HepG2 (cell line): ENCODE measurements at regions not wholly inside any gene's neighbourhood (a gene's known extent, or its start where the extent isn't known, plus 50 kb on each side); places are given as distances from the start of the nearest gene placed in this dataset.
A peak's percentile ranks its signal among the peaks of the same experiment; 100 is the strongest.

Source experiments
- ASH2L ChIP-seq: fragments of 300-600, 200-600 bp; sonication (generic); IDR thresholded peaks from 2 replicates; pipeline ENCODE4 v1.7.0; 2017; ENCODE audit warnings: low read depth, mild to moderate bottlenecking, moderate library complexity, mixed read lengths, low read length; ENCODE audit not compliant: insufficient read length
- ATF3 ChIP-seq: sonication (generic); formaldehyde crosslinking; IDR thresholded peaks from 2 replicates; pipeline ENCODE4 v1.4.0; 2020; ENCODE audit warnings: missing genetic modification reagents
- CBFB ChIP-seq: sonication (generic); formaldehyde crosslinking; IDR thresholded peaks from 2 replicates; pipeline ENCODE4 v1.4.0; 2020; ENCODE audit warnings: missing genetic modification reagents
- HDAC1 ChIP-seq: sonication (generic); formaldehyde crosslinking; IDR thresholded peaks from 2 replicates; pipeline ENCODE4 v1.5.1; 2020; ENCODE audit warnings: mild to moderate bottlenecking, missing genetic modification reagents
- HMG20A ChIP-seq: IDR thresholded peaks from 2 replicates; pipeline ENCODE4 v1.6.1; 2016; ENCODE audit warnings: borderline replicate concordance
- HOXA3 ChIP-seq: sonication (generic); formaldehyde crosslinking; IDR thresholded peaks from 2 replicates; pipeline ENCODE4 v1.5.0; 2020; ENCODE audit warnings: missing genetic modification reagents
- KAT7 ChIP-seq: IDR thresholded peaks from 2 replicates; pipeline ENCODE4 v1.6.1; 2018; ENCODE audit warnings: borderline replicate concordance, missing compliant biosample characterization
- MXD3 ChIP-seq: IDR thresholded peaks from 2 replicates; pipeline ENCODE4 v1.6.1; 2016; ENCODE audit warnings: mild to moderate bottlenecking, missing biosample characterization, missing genetic modification reagents
- PITX1 ChIP-seq: sonication (generic); formaldehyde crosslinking; IDR thresholded peaks from 2 replicates; pipeline ENCODE4 v1.5.1; 2020; ENCODE audit warnings: mild to moderate bottlenecking, missing genetic modification reagents
- SSRP1 ChIP-seq: IDR thresholded peaks from 2 replicates; pipeline ENCODE4 v1.6.1; 2016; ENCODE audit warnings: control low read depth
- STAG1 ChIP-seq: sonication (generic); formaldehyde crosslinking; IDR thresholded peaks from 2 replicates; pipeline ENCODE4 v1.4.0; 2020; ENCODE audit warnings: missing genetic modification reagents
- TFAP4 ChIP-seq: sonication (generic); IDR thresholded peaks from 2 replicates; pipeline ENCODE4 v1.6.1; 2016; ENCODE audit warnings: low read depth, borderline replicate concordance
- TOE1 ChIP-seq: sonication (generic); formaldehyde crosslinking; IDR thresholded peaks from 2 replicates; pipeline ENCODE4 v1.4.0; 2020; ENCODE audit warnings: mild to moderate bottlenecking, missing genetic modification reagents
- ZBTB42 ChIP-seq: sonication (generic); formaldehyde crosslinking; IDR thresholded peaks from 2 replicates; pipeline ENCODE4 v1.5.0; 2020; ENCODE audit warnings: mild to moderate bottlenecking, missing genetic modification reagents
- TF ChIP-seq, protein P1 (sequence below): sonication (generic); formaldehyde crosslinking; IDR thresholded peaks from 2 replicates; pipeline ENCODE4 v1.5.1; 2020; ENCODE audit warnings: mild to moderate bottlenecking, missing genetic modification reagents, moderate library complexity
- TF ChIP-seq, protein P2 (sequence below): IDR thresholded peaks from 2 replicates; pipeline ENCODE4 v1.6.1; 2016
- TF ChIP-seq, protein P3 (sequence below): sonication (generic); formaldehyde crosslinking; IDR thresholded peaks from 2 replicates; pipeline ENCODE4 v1.4.0; 2020; ENCODE audit warnings: mild to moderate bottlenecking, missing genetic modification reagents, borderline replicate concordance

DNA sequence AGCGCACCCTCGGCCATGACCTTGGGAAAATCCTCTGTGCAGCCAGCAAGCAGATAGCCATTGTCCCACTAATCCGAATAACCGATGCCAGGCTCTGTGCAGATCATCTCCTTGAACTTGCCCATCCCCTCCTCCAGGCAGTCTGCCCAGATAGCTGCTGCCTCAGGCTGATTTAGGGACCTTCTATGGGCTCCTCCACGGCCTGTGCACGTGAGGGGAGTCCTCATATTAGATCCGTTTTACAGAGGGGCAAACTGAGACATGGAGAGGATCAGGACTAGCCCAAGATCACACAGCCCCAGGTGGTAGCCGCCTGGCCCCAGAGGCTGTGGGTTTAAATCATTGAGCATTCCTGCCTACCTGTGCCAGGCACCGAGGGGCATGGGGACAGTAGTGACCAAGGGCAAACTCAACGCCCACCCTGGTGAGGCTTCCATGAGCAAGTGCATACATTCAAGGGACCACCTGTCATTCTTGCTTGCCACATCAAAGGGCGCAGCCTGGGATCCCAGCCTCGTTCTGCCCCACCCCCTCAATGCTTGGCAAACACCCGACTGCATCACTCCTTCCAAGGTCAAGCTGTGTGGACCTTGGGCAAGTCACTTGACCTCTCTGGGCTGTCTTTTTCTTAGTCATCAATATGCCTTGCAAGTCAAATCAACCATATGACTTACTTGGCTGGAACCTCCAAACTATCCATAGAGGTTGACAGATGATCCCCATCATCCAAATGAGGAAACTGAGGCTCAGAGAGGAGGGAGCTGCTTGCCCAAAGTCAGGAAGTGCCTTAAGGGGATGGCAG is 131.6 kb downstream of the MN1 start (continued):
- TF ChIP-seq ASH2L (peak; percentile 57), TFAP4 (peak; percentile 27; the same call in 1 of the 2 replicates), ATF3 (CRISPR knock-in tag) (peak; percentile 40; the same call in 1 of the 2 replicates), SSRP1 (CRISPR knock-in tag) (peak; percentile 65; the same call in 1 of the 2 replicates), HMG20A (CRISPR knock-in tag) (no peak; the same call in 1 of the 2 replicates), CBFB (CRISPR knock-in tag) (peak; percentile 98), ZBTB42 (CRISPR knock-in tag) (no peak), TOE1 (CRISPR knock-in tag) (no peak), KAT7 (no peak), HOXA3 (CRISPR knock-in tag) (peak; percentile 23; the same call in 1 of the 2 replicates), HDAC1 (CRISPR knock-in tag) (peak; percentile 9; the same call in 1 of the 2 replicates), PITX1 (peak; percentile 3; the same call in 1 of the 2 replicates), STAG1 (CRISPR knock-in tag) (no peak), MXD3 (CRISPR knock-in tag) (no peak)
- TF ChIP-seq, protein P1, sequence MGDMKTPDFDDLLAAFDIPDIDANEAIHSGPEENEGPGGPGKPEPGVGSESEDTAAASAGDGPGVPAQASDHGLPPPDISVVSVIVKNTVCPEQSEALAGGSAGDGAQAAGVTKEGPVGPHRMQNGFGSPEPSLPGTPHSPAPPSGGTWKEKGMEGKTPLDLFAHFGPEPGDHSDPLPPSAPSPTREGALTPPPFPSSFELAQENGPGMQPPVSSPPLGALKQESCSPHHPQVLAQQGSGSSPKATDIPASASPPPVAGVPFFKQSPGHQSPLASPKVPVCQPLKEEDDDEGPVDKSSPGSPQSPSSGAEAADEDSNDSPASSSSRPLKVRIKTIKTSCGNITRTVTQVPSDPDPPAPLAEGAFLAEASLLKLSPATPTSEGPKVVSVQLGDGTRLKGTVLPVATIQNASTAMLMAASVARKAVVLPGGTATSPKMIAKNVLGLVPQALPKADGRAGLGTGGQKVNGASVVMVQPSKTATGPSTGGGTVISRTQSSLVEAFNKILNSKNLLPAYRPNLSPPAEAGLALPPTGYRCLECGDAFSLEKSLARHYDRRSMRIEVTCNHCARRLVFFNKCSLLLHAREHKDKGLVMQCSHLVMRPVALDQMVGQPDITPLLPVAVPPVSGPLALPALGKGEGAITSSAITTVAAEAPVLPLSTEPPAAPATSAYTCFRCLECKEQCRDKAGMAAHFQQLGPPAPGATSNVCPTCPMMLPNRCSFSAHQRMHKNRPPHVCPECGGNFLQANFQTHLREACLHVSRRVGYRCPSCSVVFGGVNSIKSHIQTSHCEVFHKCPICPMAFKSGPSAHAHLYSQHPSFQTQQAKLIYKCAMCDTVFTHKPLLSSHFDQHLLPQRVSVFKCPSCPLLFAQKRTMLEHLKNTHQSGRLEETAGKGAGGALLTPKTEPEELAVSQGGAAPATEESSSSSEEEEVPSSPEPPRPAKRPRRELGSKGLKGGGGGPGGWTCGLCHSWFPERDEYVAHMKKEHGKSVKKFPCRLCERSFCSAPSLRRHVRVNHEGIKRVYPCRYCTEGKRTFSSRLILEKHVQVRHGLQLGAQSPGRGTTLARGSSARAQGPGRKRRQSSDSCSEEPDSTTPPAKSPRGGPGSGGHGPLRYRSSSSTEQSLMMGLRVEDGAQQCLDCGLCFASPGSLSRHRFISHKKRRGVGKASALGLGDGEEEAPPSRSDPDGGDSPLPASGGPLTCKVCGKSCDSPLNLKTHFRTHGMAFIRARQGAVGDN (CRISPR knock-in tag) = 0 out of 2 replicates have a peak, but pooled peaks have one; percentile 36
- TF ChIP-seq, protein P2, sequence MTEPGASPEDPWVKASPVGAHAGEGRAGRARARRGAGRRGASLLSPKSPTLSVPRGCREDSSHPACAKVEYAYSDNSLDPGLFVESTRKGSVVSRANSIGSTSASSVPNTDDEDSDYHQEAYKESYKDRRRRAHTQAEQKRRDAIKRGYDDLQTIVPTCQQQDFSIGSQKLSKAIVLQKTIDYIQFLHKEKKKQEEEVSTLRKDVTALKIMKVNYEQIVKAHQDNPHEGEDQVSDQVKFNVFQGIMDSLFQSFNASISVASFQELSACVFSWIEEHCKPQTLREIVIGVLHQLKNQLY (CRISPR knock-in tag) = no peak
- TF ChIP-seq, protein P3, sequence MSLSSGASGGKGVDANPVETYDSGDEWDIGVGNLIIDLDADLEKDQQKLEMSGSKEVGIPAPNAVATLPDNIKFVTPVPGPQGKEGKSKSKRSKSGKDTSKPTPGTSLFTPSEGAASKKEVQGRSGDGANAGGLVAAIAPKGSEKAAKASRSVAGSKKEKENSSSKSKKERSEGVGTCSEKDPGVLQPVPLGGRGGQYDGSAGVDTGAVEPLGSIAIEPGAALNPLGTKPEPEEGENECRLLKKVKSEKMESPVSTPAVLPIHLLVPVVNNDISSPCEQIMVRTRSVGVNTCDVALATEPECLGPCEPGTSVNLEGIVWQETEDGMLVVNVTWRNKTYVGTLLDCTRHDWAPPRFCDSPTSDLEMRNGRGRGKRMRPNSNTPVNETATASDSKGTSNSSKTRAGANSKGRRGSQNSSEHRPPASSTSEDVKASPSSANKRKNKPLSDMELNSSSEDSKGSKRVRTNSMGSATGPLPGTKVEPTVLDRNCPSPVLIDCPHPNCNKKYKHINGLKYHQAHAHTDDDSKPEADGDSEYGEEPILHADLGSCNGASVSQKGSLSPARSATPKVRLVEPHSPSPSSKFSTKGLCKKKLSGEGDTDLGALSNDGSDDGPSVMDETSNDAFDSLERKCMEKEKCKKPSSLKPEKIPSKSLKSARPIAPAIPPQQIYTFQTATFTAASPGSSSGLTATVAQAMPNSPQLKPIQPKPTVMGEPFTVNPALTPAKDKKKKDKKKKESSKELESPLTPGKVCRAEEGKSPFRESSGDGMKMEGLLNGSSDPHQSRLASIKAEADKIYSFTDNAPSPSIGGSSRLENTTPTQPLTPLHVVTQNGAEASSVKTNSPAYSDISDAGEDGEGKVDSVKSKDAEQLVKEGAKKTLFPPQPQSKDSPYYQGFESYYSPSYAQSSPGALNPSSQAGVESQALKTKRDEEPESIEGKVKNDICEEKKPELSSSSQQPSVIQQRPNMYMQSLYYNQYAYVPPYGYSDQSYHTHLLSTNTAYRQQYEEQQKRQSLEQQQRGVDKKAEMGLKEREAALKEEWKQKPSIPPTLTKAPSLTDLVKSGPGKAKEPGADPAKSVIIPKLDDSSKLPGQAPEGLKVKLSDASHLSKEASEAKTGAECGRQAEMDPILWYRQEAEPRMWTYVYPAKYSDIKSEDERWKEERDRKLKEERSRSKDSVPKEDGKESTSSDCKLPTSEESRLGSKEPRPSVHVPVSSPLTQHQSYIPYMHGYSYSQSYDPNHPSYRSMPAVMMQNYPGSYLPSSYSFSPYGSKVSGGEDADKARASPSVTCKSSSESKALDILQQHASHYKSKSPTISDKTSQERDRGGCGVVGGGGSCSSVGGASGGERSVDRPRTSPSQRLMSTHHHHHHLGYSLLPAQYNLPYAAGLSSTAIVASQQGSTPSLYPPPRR = 0 out of 2 replicates have a peak, but pooled peaks have one; percentile 31
